GM12878 (cell line): ENCODE measurements at regions not wholly inside any gene's neighbourhood (a gene's known extent, or its start where the extent isn't known, plus 50 kb on each side); places are given as distances from the start of the nearest gene placed in this dataset.

ENCODE experiments used
- CBFB ChIP-seq: IDR thresholded peaks from 2 replicates; pipeline ENCODE4 v1.6.1; 2016; ENCODE audit warnings: antibody characterized with exemption, low read depth
- CHD2 ChIP-seq: IDR thresholded peaks from 2 replicates; pipeline ENCODE4 v1.6.1; 2011; ENCODE audit warnings: low read depth, low read length, improper control_type of control experiment, borderline replicate concordance
- CREB1 ChIP-seq: IDR thresholded peaks from 2 replicates; pipeline ENCODE4 v1.6.1; 2012; ENCODE audit warnings: low read depth, mild to moderate bottlenecking, inconsistent platforms
- CTCF ChIP-seq, 3 experiments: IDR thresholded peaks in 2 of 3; conservative IDR thresholded peaks in 1 of 3; 2 replicates each; pipeline ENCODE4 v1.5.1; 2011; ENCODE audit warnings: low read depth in 3 of 3, low read length in 3 of 3, mild to moderate bottlenecking in 3 of 3, control low read depth in 2 of 3, moderate library complexity in 2 of 3, inconsistent platforms in 1 of 3, mixed read lengths in 1 of 3; ENCODE audit not compliant: control insufficient read depth in 2 of 3, insufficient read depth in 1 of 3; ENCODE audit errors: extremely low read depth in 1 of 3
- E2F8 ChIP-seq: fragments of 450-650 bp; IDR thresholded peaks from 2 replicates; pipeline ENCODE4 v1.6.1; 2018; ENCODE audit warnings: mild to moderate bottlenecking, low read depth, moderate library complexity; ENCODE audit not compliant: partially characterized antibody
- MXI1 ChIP-seq: fragments of 150-350 bp; IDR thresholded peaks from 2 replicates; pipeline ENCODE4 v1.6.1; 2011; ENCODE audit warnings: low read depth, mild to moderate bottlenecking, inconsistent platforms, low read length, improper control_type of control experiment
- POLR2A ChIP-seq: IDR thresholded peaks from 2 replicates; pipeline ENCODE4 v1.6.1; 2011; ENCODE audit warnings: low read depth, mild to moderate bottlenecking, low read length
- TCF12 ChIP-seq: IDR thresholded peaks from 2 replicates; pipeline ENCODE4 v1.6.1; 2011; ENCODE audit warnings: low read depth, mild to moderate bottlenecking, low read length
- ZBED1 ChIP-seq: IDR thresholded peaks from 2 replicates; pipeline ENCODE4 v1.6.1; 2016; ENCODE audit warnings: borderline replicate concordance
- ZNF24 ChIP-seq: fragments of 450-650 bp; IDR thresholded peaks from 2 replicates; pipeline ENCODE4 v1.6.1; 2017; ENCODE audit warnings: antibody characterized with exemption, mild to moderate bottlenecking
- ZNF274 ChIP-seq: IDR thresholded peaks from one replicate; pipeline ENCODE4 v1.8.0; 2011; ENCODE audit not compliant: insufficient read length, insufficient read depth

- TF ChIP-seq CTCF (IDR thresholded peaks at IDR 0.05 in 2 of 3, conservative IDR thresholded peaks at IDR 0.05 in 1 of 3; ENCODE audit: control insufficient read depth in 2 of 3, extremely low read depth in 1 of 3, insufficient read depth in 1 of 3, low read depth in 3 of 3, low read length in 3 of 3) (no peak), POLR2A (no peak), CHD2 (no peak), MXI1 (no peak), ZNF24 (no peak), TCF12 (no peak), ZNF274 (no peak), ZBED1 (no peak), E2F8 (no peak), CBFB (no peak), CREB1 (no peak)
Measured at GRCh38 chr3:194042927-194043326, 93.0 kb upstream of the HES1 start.
